Stimulated activated CD8-positive, alpha-beta memory T cell treated with anti-CD3 and anti-CD28 coated beads, Interleukin-4, amount 100 ng/mL, for 4 hours (primary cell): ENCODE measurements at regions not wholly inside any gene's neighbourhood (a gene's known extent, or its start where the extent isn't known, plus 50 kb on each side); places are given as distances from the start of the nearest gene placed in this dataset.

ENCODE experiments used
- DNase-seq, 2 donors: peaks; one replicate each; pipeline ENCODE4 v3.0.0-alpha.2; 2020; ENCODE audit warnings: low read depth in 2 of 2, low spot score in 1 of 2

GRCh38 chr5:68161156-68161555 lies 54.4 kb upstream of the PIK3R1 start:
- DNase-seq = no peak

GRCh38 chr5:68159224-68159951 lies 56.2 kb upstream of the PIK3R1 start:
- no peak for DNase-seq

GRCh38 chr5:68155940-68156339 lies 59.6 kb upstream of the PIK3R1 start:
- DNase-seq = no peak

- DNase-seq = no peak
These were observed 61.3 kb upstream of the PIK3R1 start for GRCh38 chr5:68154119-68154857.

GRCh38 chr5:68151812-68152211 lies 63.7 kb upstream of the PIK3R1 start:
- DNase-seq = no peak

GRCh38 chr5:68149189-68149588 lies 66.4 kb upstream of the PIK3R1 start:
- DNase-seq = no peak

- DNase-seq = no peak
These were observed 67.5 kb upstream of the PIK3R1 start for GRCh38 chr5:68148096-68148495.

- DNase-seq = no peak
These were observed 67.9 kb upstream of the PIK3R1 start for GRCh38 chr5:68147659-68148058.

GRCh38 chr5:68141494-68141893 lies 74.1 kb upstream of the PIK3R1 start:
- no peak for DNase-seq

GRCh38 chr5:68140763-68141162 lies 74.8 kb upstream of the PIK3R1 start:
- DNase-seq = no peak

- DNase-seq = no peak
These were observed 75.7 kb upstream of the PIK3R1 start for GRCh38 chr5:68139611-68140441.

GRCh38 chr5:68137511-68138140 lies 77.9 kb upstream of the PIK3R1 start:
- DNase-seq = no peak

- DNase-seq = no peak
These were observed 80.8 kb upstream of the PIK3R1 start for GRCh38 chr5:68134669-68135313.

- no peak for DNase-seq
These were observed 81.4 kb upstream of the PIK3R1 start for GRCh38 chr5:68134033-68134668.

GRCh38 chr5:68130253-68130652 lies 85.3 kb upstream of the PIK3R1 start:
- no peak for DNase-seq

- no peak for DNase-seq
These were observed 86.2 kb upstream of the PIK3R1 start for GRCh38 chr5:68129364-68129763.

- no peak for DNase-seq
These were observed 88.7 kb upstream of the PIK3R1 start for GRCh38 chr5:68126886-68127285.

GRCh38 chr5:68122439-68123328 lies 92.9 kb upstream of the PIK3R1 start:
- no peak for DNase-seq

- DNase-seq = no peak
These were observed 98.6 kb upstream of the PIK3R1 start for GRCh38 chr5:68116868-68117411.
